ENCODE measurements at regions not wholly inside any gene's neighbourhood (a gene's known extent, or its start where the extent isn't known, plus 50 kb on each side); places are given as distances from the start of the nearest gene placed in this dataset.

- H3K4me3 ChIP-seq: no peak overlapping the region
- peaks cover 0 to 21% (median 0%) of the 10 kb centered on the region in 7 donors for H3K27me3 ChIP-seq (replicated peaks in 1 of 7)
- no peaks in the 10 kb centered on the region for H3K4me1 ChIP-seq
- no peaks in the 10 kb centered on the region for H3K36me3 ChIP-seq
- intact Hi-C loops (cut with DNase I; ENCODE audit: low total_unique reads): no loop called here
- H3K27ac ChIP-seq: no peak overlapping the region
- TF ChIP-seq POLR2A (IDR thresholded peaks at IDR 0.05): no peak
- TF ChIP-seq CTCF (IDR thresholded peaks at IDR 0.05 in 8 of 11, conservative IDR thresholded peaks at IDR 0.05 in 3 of 11): no peak
- TF ChIP-seq POLR2AphosphoS5 (IDR thresholded peaks at IDR 0.05): no peak
- H3K9me3 ChIP-seq: no peaks in the 10 kb centered on the region
- DNase-seq: no peak
These were observed 181.5 kb upstream of the PDE1C start for GRCh38 chr7:32251659-32252058.

- DNase-seq: no peak
- WGBS, 5 donors: 50 to 54% (median 50%) methylated on average over 18 of the region's 18 CpGs
These were observed 180.5 kb upstream of the PDE1C start for GRCh38 chr7:32250471-32251260.

GRCh38 chr7:32250003-32250402, 179.8 kb upstream of the PDE1C start:
- Histone ChIP-seq H3K9me3 (no peaks in the 10 kb centered on the region), H3K27ac (no peak overlapping the region), H3K4me3 (no peak overlapping the region), H3K36me3 (no peaks in the 10 kb centered on the region), H3K27me3 (replicated peaks in 1 of 7) (peaks cover 0 to 21% (median 0%) of the 10 kb centered on the region in 7 donors), H3K4me1 (no peaks in the 10 kb centered on the region)
- DNase-seq: no peak
- no peak for TF ChIP-seq CTCF (IDR thresholded peaks at IDR 0.05 in 8 of 11, conservative IDR thresholded peaks at IDR 0.05 in 3 of 11)
- TF ChIP-seq POLR2A (IDR thresholded peaks at IDR 0.05): no peak
- no peak for TF ChIP-seq POLR2AphosphoS5 (IDR thresholded peaks at IDR 0.05)
- WGBS, 5 donors: 61 to 71% (median 63%) methylated on average over 2 of the region's 2 CpGs
- intact Hi-C loops (cut with DNase I; ENCODE audit: low total_unique reads): no loop called here

More at GRCh38 chr7:32250471-32251260, 180.5 kb upstream of the PDE1C start:
- H3K27me3 ChIP-seq (replicated peaks in 1 of 7): peaks cover 0 to 21% (median 0%) of the 10 kb centered on the region in 7 donors
- H3K4me1 ChIP-seq: no peaks in the 10 kb centered on the region
- no peak overlapping the region for H3K4me3 ChIP-seq
- TF ChIP-seq CTCF (IDR thresholded peaks at IDR 0.05 in 8 of 11, conservative IDR thresholded peaks at IDR 0.05 in 3 of 11): no peak
- no peak for TF ChIP-seq POLR2AphosphoS5 (IDR thresholded peaks at IDR 0.05)
- no peak for TF ChIP-seq POLR2A (IDR thresholded peaks at IDR 0.05)
- intact Hi-C loops (cut with DNase I; ENCODE audit: low total_unique reads): no loop called here
- H3K36me3 ChIP-seq: no peaks in the 10 kb centered on the region
- no peak overlapping the region for H3K27ac ChIP-seq
- H3K9me3 ChIP-seq: no peaks in the 10 kb centered on the region

GRCh38 chr7:32248522-32248921, 178.3 kb upstream of the PDE1C start:
- no peak overlapping the region for H3K27ac ChIP-seq
- H3K4me1 ChIP-seq: no peaks in the 10 kb centered on the region
- no peaks in the 10 kb centered on the region for H3K36me3 ChIP-seq
- peaks cover 0 to 21% (median 0%) of the 10 kb centered on the region in 7 donors for H3K27me3 ChIP-seq (replicated peaks in 1 of 7)
- intact Hi-C loops (cut with DNase I; ENCODE audit: low total_unique reads): no loop called here
- WGBS, 5 donors: 45 to 67% (median 52%) methylated on average over 2 of the region's 2 CpGs
- no peak for DNase-seq
- H3K4me3 ChIP-seq: no peak overlapping the region
- TF ChIP-seq CTCF (IDR thresholded peaks at IDR 0.05 in 8 of 11, conservative IDR thresholded peaks at IDR 0.05 in 3 of 11) (no peak), POLR2AphosphoS5 (IDR thresholded peaks at IDR 0.05) (no peak), POLR2A (IDR thresholded peaks at IDR 0.05) (no peak)
- no peaks in the 10 kb centered on the region for H3K9me3 ChIP-seq

All from spleen (tissue), 11 donors.